ENCODE measurements at regions not wholly inside any gene's neighbourhood (a gene's known extent, or its start where the extent isn't known, plus 50 kb on each side); places are given as distances from the start of the nearest gene placed in this dataset.

DNA sequence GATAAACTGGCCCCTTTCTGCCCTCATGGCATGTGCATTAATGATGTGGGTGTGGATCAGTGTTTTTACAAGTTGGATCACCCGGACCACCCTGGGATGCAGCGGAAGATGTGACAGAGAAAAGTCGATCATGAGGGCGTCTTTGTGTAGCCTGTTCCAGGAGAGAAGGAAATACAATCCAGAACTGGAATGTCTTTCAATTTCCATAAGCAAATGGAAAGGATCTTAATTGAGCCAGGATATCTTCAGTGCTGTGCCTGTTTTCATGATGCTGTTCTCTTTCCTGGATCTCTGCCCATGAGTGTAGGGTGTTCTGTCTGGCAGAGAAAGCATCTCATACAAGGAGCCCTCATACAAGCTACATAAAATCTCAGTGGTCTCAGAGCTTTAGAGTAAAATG lies 481.4 kb downstream of the XYLT1 start:
- TF ChIP-seq, protein P1, sequence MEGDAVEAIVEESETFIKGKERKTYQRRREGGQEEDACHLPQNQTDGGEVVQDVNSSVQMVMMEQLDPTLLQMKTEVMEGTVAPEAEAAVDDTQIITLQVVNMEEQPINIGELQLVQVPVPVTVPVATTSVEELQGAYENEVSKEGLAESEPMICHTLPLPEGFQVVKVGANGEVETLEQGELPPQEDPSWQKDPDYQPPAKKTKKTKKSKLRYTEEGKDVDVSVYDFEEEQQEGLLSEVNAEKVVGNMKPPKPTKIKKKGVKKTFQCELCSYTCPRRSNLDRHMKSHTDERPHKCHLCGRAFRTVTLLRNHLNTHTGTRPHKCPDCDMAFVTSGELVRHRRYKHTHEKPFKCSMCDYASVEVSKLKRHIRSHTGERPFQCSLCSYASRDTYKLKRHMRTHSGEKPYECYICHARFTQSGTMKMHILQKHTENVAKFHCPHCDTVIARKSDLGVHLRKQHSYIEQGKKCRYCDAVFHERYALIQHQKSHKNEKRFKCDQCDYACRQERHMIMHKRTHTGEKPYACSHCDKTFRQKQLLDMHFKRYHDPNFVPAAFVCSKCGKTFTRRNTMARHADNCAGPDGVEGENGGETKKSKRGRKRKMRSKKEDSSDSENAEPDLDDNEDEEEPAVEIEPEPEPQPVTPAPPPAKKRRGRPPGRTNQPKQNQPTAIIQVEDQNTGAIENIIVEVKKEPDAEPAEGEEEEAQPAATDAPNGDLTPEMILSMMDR (IDR thresholded peaks at IDR 0.05): no peak
- no peak for TF ChIP-seq EZH2 (IDR thresholded peaks at IDR 0.05)

Data from neural progenitor cell (in vitro differentiated cells).